Islet precursor cell (in vitro differentiated cells): ENCODE measurements at regions not wholly inside any gene's neighbourhood (a gene's known extent, or its start where the extent isn't known, plus 50 kb on each side); places are given as distances from the start of the nearest gene placed in this dataset.
"Not testable (repeated sequence)": the region's sequence is repeated elsewhere in the genome, so short reads cannot be mapped to it uniquely, and the experiment has no call there.

ENCODE experiments used
- DNase-seq: peaks from one replicate; pipeline ENCODE4 v3.0.0-alpha.2; 2018

GRCh38 chr2:81061016-81061415 is 756.5 kb upstream of the LRRTM1 start:
- peak; percentile 64 for DNase-seq

- DNase-seq, result no peak
These were observed 746.1 kb upstream of the LRRTM1 start for GRCh38 chr2:81050580-81051095.

- no peak for DNase-seq
These were observed 739.1 kb upstream of the LRRTM1 start for GRCh38 chr2:81043681-81044080.

- DNase-seq, result no peak
These were observed 702.6 kb upstream of the LRRTM1 start for GRCh38 chr2:81007104-81007503.

- no peak for DNase-seq
These were observed 698.4 kb upstream of the LRRTM1 start for GRCh38 chr2:81002906-81003305.

GRCh38 chr2:80987466-80987865 is 682.9 kb upstream of the LRRTM1 start:
- DNase-seq, result no peak

- no peak for DNase-seq
These were observed 665.3 kb upstream of the LRRTM1 start for GRCh38 chr2:80969900-80970299.

GRCh38 chr2:80968450-80968849 is 663.9 kb upstream of the LRRTM1 start:
- no peak for DNase-seq

- DNase-seq, result no peak
These were observed 643.1 kb upstream of the LRRTM1 start for GRCh38 chr2:80947601-80948130.

- DNase-seq, result no peak
These were observed 638.9 kb upstream of the LRRTM1 start for GRCh38 chr2:80943487-80943886.

- no peak for DNase-seq
These were observed 638.2 kb upstream of the LRRTM1 start for GRCh38 chr2:80942766-80943165.

- DNase-seq, result no peak
These were observed 633.9 kb upstream of the LRRTM1 start for GRCh38 chr2:80938463-80938862.

- DNase-seq, result not testable (repeated sequence)
These were observed 627.3 kb upstream of the LRRTM1 start for GRCh38 chr2:80931820-80932219.

- no peak for DNase-seq
These were observed 626.2 kb upstream of the LRRTM1 start for GRCh38 chr2:80930777-80931176.

GRCh38 chr2:80926168-80926567 is 621.6 kb upstream of the LRRTM1 start:
- DNase-seq, result no peak

- DNase-seq, result peak; percentile 69
These were observed 592.0 kb upstream of the LRRTM1 start for GRCh38 chr2:80896576-80896975.

- DNase-seq, result no peak
These were observed 589.9 kb upstream of the LRRTM1 start for GRCh38 chr2:80894486-80894885.

- no peak for DNase-seq
These were observed 589.2 kb upstream of the LRRTM1 start for GRCh38 chr2:80893711-80894110.

- DNase-seq, result no peak
These were observed 584.5 kb upstream of the LRRTM1 start for GRCh38 chr2:80889009-80889408.

GRCh38 chr2:80887841-80888378 is 583.4 kb upstream of the LRRTM1 start:
- DNase-seq, result no peak

- no peak for DNase-seq
These were observed 569.8 kb upstream of the LRRTM1 start for GRCh38 chr2:80874374-80874773.

- no peak for DNase-seq
These were observed 565.4 kb upstream of the LRRTM1 start for GRCh38 chr2:80869858-80870438.

- no peak for DNase-seq
These were observed 558.7 kb upstream of the LRRTM1 start for GRCh38 chr2:80863147-80863714.

GRCh38 chr2:80858965-80859364 is 554.4 kb upstream of the LRRTM1 start:
- DNase-seq, result no peak
